ENCODE measurements at regions not wholly inside any gene's neighbourhood (a gene's known extent, or its start where the extent isn't known, plus 50 kb on each side); places are given as distances from the start of the nearest gene placed in this dataset.
A peak's percentile ranks its signal among the peaks of the same experiment; 100 is the strongest.

GRCh38 chr15:61393949-61394348, 164.8 kb upstream of the RORA start:
- no peaks in the 10 kb centered on the region for H4K20me1 ChIP-seq
- no peaks in the 10 kb centered on the region for H3K36me3 ChIP-seq
- no peak overlapping the region for H3K4me3 ChIP-seq
- H3K27ac ChIP-seq = no peak overlapping the region
- no peak overlapping the region for H3K9ac ChIP-seq
- peak overlapping the region in 2 of 11 experiments; percentile 18 to 19; a peak in 1 of 22 replicates for H3K4me2 ChIP-seq
- H3K9me3 ChIP-seq (replicated peaks in 1 of 11) = peaks cover 0 to 15% (median under 1%) of the 10 kb centered on the region in 11 experiments; a peak in 9 of 22 replicates
- no peak for TF ChIP-seq Cebpa-rat (IDR thresholded peaks at IDR 0.05)
- H3K4me1 ChIP-seq = 0 out of 20 replicates have a peak, but pooled peaks cover 0 to 4% (median 0%) of the 10 kb centered on the region in 10 experiments
- H3K27me3 ChIP-seq = no peaks in the 10 kb centered on the region

- Histone ChIP-seq H3K9me3 (replicated peaks in 1 of 11) (peaks cover 0 to 15% (median 1%) of the 10 kb centered on the region in 11 experiments; a peak in 9 of 22 replicates), H3K4me1 (0 out of 20 replicates have a peak, but pooled peaks cover 0 to 4% (median 0%) of the 10 kb centered on the region in 10 experiments), H3K4me3 (no peak overlapping the region), H4K20me1 (no peaks in the 10 kb centered on the region), H3K27me3 (no peaks in the 10 kb centered on the region), H3K9ac (no peak overlapping the region), H3K36me3 (no peaks in the 10 kb centered on the region), H3K4me2 (no peak overlapping the region), H3K27ac (no peak overlapping the region)
- no peak for TF ChIP-seq Cebpa-rat (IDR thresholded peaks at IDR 0.05)
Observed at GRCh38 chr15:61393524-61393923, 164.4 kb upstream of the RORA start.

GRCh38 chr15:61390138-61390537, 161.0 kb upstream of the RORA start:
- H3K36me3 ChIP-seq = no peaks in the 10 kb centered on the region
- no peak for TF ChIP-seq Cebpa-rat (IDR thresholded peaks at IDR 0.05)
- H3K27me3 ChIP-seq = no peaks in the 10 kb centered on the region
- no peak overlapping the region for H3K4me3 ChIP-seq
- no peak overlapping the region for H3K27ac ChIP-seq
- H3K4me2 ChIP-seq = no peak overlapping the region
- no peak overlapping the region for H3K9ac ChIP-seq
- H3K9me3 ChIP-seq (replicated peaks in 1 of 11) = peaks cover 0 to 14% (median 6%) of the 10 kb centered on the region in 11 experiments; a peak in 8 of 22 replicates
- 0 out of 20 replicates have a peak, but pooled peaks cover 0 to 4% (median 0%) of the 10 kb centered on the region in 10 experiments for H3K4me1 ChIP-seq
- no peaks in the 10 kb centered on the region for H4K20me1 ChIP-seq

- H3K27me3 ChIP-seq = no peaks in the 10 kb centered on the region
Observed at GRCh38 chr15:61389334-61390028, 160.4 kb upstream of the RORA start.

GRCh38 chr15:61387675-61388074, 158.6 kb upstream of the RORA start:
- TF ChIP-seq Cebpa-rat (IDR thresholded peaks at IDR 0.05) = no peak
- Histone ChIP-seq H3K36me3 (no peaks in the 10 kb centered on the region), H3K4me3 (no peak overlapping the region), H3K27ac (no peak overlapping the region), H3K9me3 (replicated peaks in 1 of 11) (peaks cover 0 to 14% (median 6%) of the 10 kb centered on the region in 11 experiments; a peak in 8 of 22 replicates), H3K4me1 (no peaks in the 10 kb centered on the region), H4K20me1 (no peaks in the 10 kb centered on the region), H3K9ac (no peak overlapping the region), H3K4me2 (no peak overlapping the region), H3K27me3 (no peaks in the 10 kb centered on the region)

More at GRCh38 chr15:61389334-61390028, 160.4 kb upstream of the RORA start:
- 0 out of 20 replicates have a peak, but pooled peaks cover 0 to 4% (median 0%) of the 10 kb centered on the region in 10 experiments for H3K4me1 ChIP-seq
- H3K9ac ChIP-seq = no peak overlapping the region
- no peak overlapping the region for H3K27ac ChIP-seq
- H4K20me1 ChIP-seq = no peaks in the 10 kb centered on the region
- no peak overlapping the region for H3K4me2 ChIP-seq
- H3K9me3 ChIP-seq (replicated peaks in 1 of 11) = peaks cover 0 to 14% (median 6%) of the 10 kb centered on the region in 11 experiments; a peak in 8 of 22 replicates
- TF ChIP-seq Cebpa-rat (IDR thresholded peaks at IDR 0.05) = no peak
- no peak overlapping the region for H3K4me3 ChIP-seq
- no peaks in the 10 kb centered on the region for H3K36me3 ChIP-seq

- Histone ChIP-seq H3K27me3 (no peaks in the 10 kb centered on the region), H3K36me3 (no peaks in the 10 kb centered on the region), H3K4me1 (no peaks in the 10 kb centered on the region), H3K9me3 (replicated peaks in 1 of 11) (peaks cover 0 to 11% (median 3%) of the 10 kb centered on the region in 11 experiments; a peak in 8 of 22 replicates), H4K20me1 (no peaks in the 10 kb centered on the region), H3K9ac (no peak overlapping the region), H3K4me3 (no peak overlapping the region), H3K27ac (no peak overlapping the region), H3K4me2 (no peak overlapping the region)
- TF ChIP-seq Cebpa-rat (IDR thresholded peaks at IDR 0.05) = no peak
Observed at GRCh38 chr15:61383421-61383820, 154.3 kb upstream of the RORA start.

- Histone ChIP-seq H3K9me3 (replicated peaks in 1 of 11) (peaks cover 0 to 10% (median 0%) of the 10 kb centered on the region in 11 experiments; a peak in 2 of 22 replicates), H3K27ac (no peak overlapping the region), H3K9ac (no peak overlapping the region), H3K4me3 (no peak overlapping the region), H3K4me1 (no peaks in the 10 kb centered on the region), H4K20me1 (no peaks in the 10 kb centered on the region), H3K27me3 (no peaks in the 10 kb centered on the region), H3K4me2 (no peak overlapping the region), H3K36me3 (no peaks in the 10 kb centered on the region)
- TF ChIP-seq Cebpa-rat (IDR thresholded peaks at IDR 0.05) = no peak
Observed at GRCh38 chr15:61382927-61383326, 153.8 kb upstream of the RORA start.

GRCh38 chr15:61381501-61381900, 152.4 kb upstream of the RORA start:
- Histone ChIP-seq H3K9ac (no peak overlapping the region), H3K36me3 (no peaks in the 10 kb centered on the region), H3K4me2 (no peak overlapping the region), H4K20me1 (no peaks in the 10 kb centered on the region), H3K27me3 (no peaks in the 10 kb centered on the region), H3K9me3 (replicated peaks in 1 of 11) (no peaks in the 10 kb centered on the region), H3K4me3 (no peak overlapping the region), H3K4me1 (no peaks in the 10 kb centered on the region), H3K27ac (no peak overlapping the region)
- no peak for TF ChIP-seq Cebpa-rat (IDR thresholded peaks at IDR 0.05)

- H3K9me3 ChIP-seq (replicated peaks in 1 of 11) = no peaks in the 10 kb centered on the region; a peak in 1 of 22 replicates
- no peaks in the 10 kb centered on the region for H3K36me3 ChIP-seq
- no peaks in the 10 kb centered on the region for H3K4me1 ChIP-seq
- H3K27ac ChIP-seq = no peak overlapping the region
- no peak overlapping the region for H3K4me3 ChIP-seq
- no peaks in the 10 kb centered on the region for H4K20me1 ChIP-seq
- TF ChIP-seq Cebpa-rat (IDR thresholded peaks at IDR 0.05) = no peak
- no peaks in the 10 kb centered on the region for H3K27me3 ChIP-seq
- H3K9ac ChIP-seq = no peak overlapping the region
- no peak overlapping the region for H3K4me2 ChIP-seq
Observed at GRCh38 chr15:61380270-61380669, 151.2 kb upstream of the RORA start.

- H3K36me3 ChIP-seq = no peaks in the 10 kb centered on the region
- no peak overlapping the region for H3K9ac ChIP-seq
- no peak overlapping the region for H3K4me3 ChIP-seq
- no peaks in the 10 kb centered on the region for H4K20me1 ChIP-seq
- H3K9me3 ChIP-seq (replicated peaks in 1 of 11) = no peaks in the 10 kb centered on the region; a peak in 1 of 22 replicates
- no peak overlapping the region for H3K27ac ChIP-seq
- H3K4me1 ChIP-seq = no peaks in the 10 kb centered on the region
- TF ChIP-seq Cebpa-rat (IDR thresholded peaks at IDR 0.05) = no peak
- no peaks in the 10 kb centered on the region for H3K27me3 ChIP-seq
- no peak overlapping the region for H3K4me2 ChIP-seq
Observed at GRCh38 chr15:61379005-61379404, 149.9 kb upstream of the RORA start.
